ENCODE measurements at regions not wholly inside any gene's neighbourhood (a gene's known extent, or its start where the extent isn't known, plus 50 kb on each side); places are given as distances from the start of the nearest gene placed in this dataset.

- no peaks in the 10 kb centered on the region for H3K79me2 ChIP-seq (ENCODE audit: insufficient read depth, low read length)
- H3K27ac ChIP-seq (ENCODE audit: low read depth, low read length): no peak overlapping the region
- no peaks in the 10 kb centered on the region for H3K9me2 ChIP-seq (ENCODE audit: insufficient read depth)
- ChIA-PET CTCF (no interaction called here), RAD21 (ENCODE audit: low non-redundant PET in 1 of 2, low total read pairs in 2 of 2, uncharacterized antibody in 2 of 2, unreplicated experiment in 2 of 2) (no interaction called here), POLR2A (no interaction called here)
- no peaks in the 10 kb centered on the region for H3K9me3 ChIP-seq (ENCODE audit: control insufficient read depth in 1 of 2, insufficient read depth in 1 of 2, low read depth in 1 of 2, low read length in 2 of 2)
- H3K9ac ChIP-seq (ENCODE audit: low read length): no peak overlapping the region
- no peaks in the 10 kb centered on the region for H3K4me1 ChIP-seq (ENCODE audit: control insufficient read depth in 1 of 2, insufficient read depth in 2 of 2, low read length in 2 of 2)
- no peak overlapping the region for H2AFZ ChIP-seq (ENCODE audit: low read depth, low read length, poor library complexity, severe bottlenecking)
- DNase-seq (ENCODE audit: low read depth, low spot score): no peak
- H3K4me3 ChIP-seq (replicated peaks in 1 of 2; ENCODE audit: low read depth in 1 of 2, low read length in 2 of 2): no peak overlapping the region
- ATAC-seq: no peak
- H3K4me2 ChIP-seq (ENCODE audit: low read length): no peak overlapping the region
- TF ChIP-seq SRF (IDR thresholded peaks at IDR 0.05; ENCODE audit: low read depth) (no peak), POLR2AphosphoS5 (IDR thresholded peaks at IDR 0.05; ENCODE audit: low read depth, low read length) (no peak), JUND (IDR thresholded peaks at IDR 0.05) (no peak), CBX3 (IDR thresholded peaks at IDR 0.05; ENCODE audit: low read depth) (no peak), CEBPB (IDR thresholded peaks at IDR 0.05; ENCODE audit: low read depth) (no peak), ZFX (IDR thresholded peaks at IDR 0.05) (no peak), FOSL1 (IDR thresholded peaks at IDR 0.05; ENCODE audit: low read depth) (no peak), YY1 (IDR thresholded peaks at IDR 0.05; ENCODE audit: extremely low read depth, insufficient replicate concordance, low read depth, low read length) (no peak), EZH2phosphoT487 (IDR thresholded peaks at IDR 0.05; ENCODE audit: borderline replicate concordance) (no peak), SP1 (IDR thresholded peaks at IDR 0.05; ENCODE audit: low read depth) (no peak)
- TF ChIP-seq, protein P1, sequence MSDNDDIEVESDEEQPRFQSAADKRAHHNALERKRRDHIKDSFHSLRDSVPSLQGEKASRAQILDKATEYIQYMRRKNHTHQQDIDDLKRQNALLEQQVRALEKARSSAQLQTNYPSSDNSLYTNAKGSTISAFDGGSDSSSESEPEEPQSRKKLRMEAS (IDR thresholded peaks at IDR 0.05): no peak
- TF ChIP-seq, protein P2, sequence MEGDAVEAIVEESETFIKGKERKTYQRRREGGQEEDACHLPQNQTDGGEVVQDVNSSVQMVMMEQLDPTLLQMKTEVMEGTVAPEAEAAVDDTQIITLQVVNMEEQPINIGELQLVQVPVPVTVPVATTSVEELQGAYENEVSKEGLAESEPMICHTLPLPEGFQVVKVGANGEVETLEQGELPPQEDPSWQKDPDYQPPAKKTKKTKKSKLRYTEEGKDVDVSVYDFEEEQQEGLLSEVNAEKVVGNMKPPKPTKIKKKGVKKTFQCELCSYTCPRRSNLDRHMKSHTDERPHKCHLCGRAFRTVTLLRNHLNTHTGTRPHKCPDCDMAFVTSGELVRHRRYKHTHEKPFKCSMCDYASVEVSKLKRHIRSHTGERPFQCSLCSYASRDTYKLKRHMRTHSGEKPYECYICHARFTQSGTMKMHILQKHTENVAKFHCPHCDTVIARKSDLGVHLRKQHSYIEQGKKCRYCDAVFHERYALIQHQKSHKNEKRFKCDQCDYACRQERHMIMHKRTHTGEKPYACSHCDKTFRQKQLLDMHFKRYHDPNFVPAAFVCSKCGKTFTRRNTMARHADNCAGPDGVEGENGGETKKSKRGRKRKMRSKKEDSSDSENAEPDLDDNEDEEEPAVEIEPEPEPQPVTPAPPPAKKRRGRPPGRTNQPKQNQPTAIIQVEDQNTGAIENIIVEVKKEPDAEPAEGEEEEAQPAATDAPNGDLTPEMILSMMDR (IDR thresholded peaks at IDR 0.05 in 2 of 3, conservative IDR thresholded peaks at IDR 0.05 in 1 of 3; ENCODE audit: borderline replicate concordance in 1 of 3, insufficient read depth in 1 of 3, low read depth in 2 of 3, low read length in 2 of 3): no peak
- intact Hi-C loops (cut with micrococcal nuclease): no loop called here
- BruUV-seq (replicated peaks): no TSS peak
- no peaks in the 10 kb centered on the region for H3K27me3 ChIP-seq (ENCODE audit: insufficient read depth, low read length)
- no peaks in the 10 kb centered on the region for H3K36me3 ChIP-seq (ENCODE audit: control insufficient read depth in 1 of 2, insufficient read depth in 2 of 2, low read length in 2 of 2)
- no peaks in the 10 kb centered on the region for H4K20me1 ChIP-seq (ENCODE audit: insufficient read depth)
Observed at GRCh38 chr1:163928651-163929050, 606.9 kb downstream of the NUF2 start.

Data from HCT116 (cell line).